ENCODE measurements at regions not wholly inside any gene's neighbourhood (a gene's known extent, or its start where the extent isn't known, plus 50 kb on each side); places are given as distances from the start of the nearest gene placed in this dataset.
A peak's percentile ranks its signal among the peaks of the same experiment; 100 is the strongest.
"Not testable (repeated sequence)": the region's sequence is repeated elsewhere in the genome, so short reads cannot be mapped to it uniquely, and the experiment has no call there.

DNA sequence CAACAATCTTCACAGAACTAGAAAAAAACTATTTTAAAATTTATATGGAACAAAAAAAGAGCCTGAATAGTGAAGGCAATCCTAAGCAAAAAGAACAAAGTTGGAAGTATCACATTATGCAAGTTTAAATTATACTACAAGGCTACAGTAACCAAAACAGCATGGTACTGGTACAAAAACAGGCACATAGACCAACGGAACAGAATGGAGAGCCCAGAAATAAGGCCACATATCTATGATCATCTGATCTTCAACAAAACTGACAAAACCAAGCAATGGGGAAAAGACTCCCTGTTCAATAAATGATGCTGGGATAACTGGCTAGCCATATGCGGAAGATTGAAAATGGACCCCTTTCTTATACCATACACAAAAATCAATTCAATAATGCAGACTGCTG lies 74.4 kb upstream of the RTN4 start:
- not testable (repeated sequence) for DNase-seq

DNA sequence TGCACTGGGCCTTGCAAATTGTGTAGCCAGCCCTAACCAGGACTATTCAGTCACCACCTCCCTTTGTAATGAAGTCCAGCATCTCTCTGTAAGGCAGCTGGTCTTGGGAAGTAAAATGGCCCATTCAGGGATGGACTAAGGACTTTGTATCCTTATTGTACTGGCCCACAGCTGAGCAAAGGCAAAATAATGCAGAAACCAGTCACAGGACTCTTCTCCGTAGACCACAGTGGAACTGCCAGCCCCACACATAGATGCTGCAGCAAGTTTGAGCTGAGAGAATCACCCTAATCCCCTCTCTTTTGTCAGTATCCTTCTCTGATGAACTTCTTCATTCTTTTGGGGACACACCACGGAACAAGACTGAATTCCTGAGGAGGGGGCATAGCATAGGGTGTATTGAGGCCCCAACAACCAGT lies 73.6 kb upstream of the RTN4 start:
- DNase-seq, result no peak

DNA sequence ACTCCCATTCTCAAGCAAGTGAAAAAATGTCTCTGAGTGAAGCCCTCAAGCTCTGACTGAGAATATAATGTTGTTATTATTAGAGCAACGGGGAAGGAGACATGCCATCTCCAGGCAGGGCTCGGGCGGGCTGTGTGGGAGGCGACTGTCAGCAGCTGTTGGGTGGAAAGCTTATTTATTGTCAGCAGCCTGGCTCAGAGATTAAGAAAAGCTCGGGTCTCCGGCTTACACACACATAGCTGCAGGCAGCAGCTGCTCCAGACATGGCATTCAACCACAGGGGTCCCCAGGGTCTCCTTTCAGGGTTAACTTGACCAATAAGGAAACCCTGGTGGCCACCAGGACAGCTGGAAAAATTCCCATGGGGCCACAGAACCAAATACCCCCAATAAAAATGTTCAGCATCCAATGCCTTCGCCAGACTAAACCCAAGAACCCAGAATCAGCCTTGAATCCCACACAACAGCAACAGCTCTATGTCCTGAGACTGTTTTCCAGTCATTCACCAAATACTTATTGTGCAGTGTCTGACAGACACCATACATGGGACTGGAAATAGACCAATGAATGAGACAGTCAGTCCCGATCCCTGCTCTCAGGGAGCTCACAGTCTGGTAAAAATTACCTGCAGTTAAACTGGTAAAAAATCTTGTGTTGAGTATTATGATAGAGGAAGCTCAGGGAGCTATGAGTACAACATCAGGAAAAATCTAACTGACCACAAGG lies 70.5 kb upstream of the RTN4 start:
- DNase-seq, result peak; percentile 54

DNA sequence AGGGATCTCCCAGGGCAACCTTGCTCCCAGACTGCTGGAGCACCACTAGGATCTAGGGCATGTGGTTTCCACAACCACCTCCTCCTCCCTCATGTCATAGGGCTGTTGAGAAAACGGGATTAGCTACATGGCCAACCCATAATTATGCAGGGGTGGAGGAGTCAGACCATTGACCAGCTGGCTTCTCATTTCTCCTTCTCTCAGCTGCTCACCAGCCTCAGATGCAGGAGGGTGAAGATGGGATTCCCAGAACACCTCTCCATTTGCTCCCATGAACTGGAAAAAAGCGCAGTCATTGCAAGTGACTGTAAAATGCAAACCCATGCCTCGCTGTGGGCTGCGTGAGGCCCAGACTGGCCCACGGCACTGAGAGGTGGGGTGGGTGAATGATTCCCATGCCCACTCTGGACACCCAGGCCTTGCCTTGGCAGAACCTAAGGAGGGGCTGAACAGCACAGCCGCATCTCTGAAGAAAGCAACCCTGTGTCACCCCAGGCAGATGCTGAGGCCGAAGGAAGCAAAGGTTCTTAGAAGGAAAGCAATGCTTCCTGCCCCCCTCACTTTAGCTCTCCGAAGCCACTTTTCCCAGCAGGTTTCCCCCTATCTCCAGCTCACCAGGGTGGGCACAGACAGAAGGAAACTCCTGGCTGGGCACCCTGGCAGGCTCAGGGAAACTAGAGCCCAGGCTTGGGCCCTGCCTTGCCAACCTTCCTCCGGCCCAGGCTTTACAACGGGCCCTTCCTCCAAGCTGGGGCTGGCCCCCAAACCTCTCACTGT lies 69.6 kb upstream of the RTN4 start:
- peak; percentile 69 for DNase-seq

DNA sequence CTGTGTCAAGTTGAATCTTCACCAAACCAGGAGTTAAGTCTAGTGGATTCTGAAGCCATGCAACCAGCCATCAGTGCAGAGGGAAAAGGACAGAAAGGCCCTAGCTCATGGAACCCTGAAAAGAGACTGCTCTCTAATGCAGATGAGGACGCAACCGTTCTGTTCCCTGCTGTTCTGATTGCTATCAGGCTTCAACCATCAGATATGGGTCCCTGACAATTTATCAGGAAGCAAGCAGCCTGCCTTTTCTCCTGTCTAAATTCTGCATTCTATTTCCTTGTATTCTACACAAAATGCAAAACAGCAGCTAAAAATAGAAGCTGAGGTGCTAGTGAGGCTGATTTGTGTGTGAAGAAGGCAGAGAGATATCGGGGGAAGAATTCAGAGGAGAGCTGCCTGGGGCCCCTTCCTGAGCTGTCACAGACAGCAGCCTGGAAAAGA lies 68.4 kb upstream of the RTN4 start:
- no peak for DNase-seq

DNA sequence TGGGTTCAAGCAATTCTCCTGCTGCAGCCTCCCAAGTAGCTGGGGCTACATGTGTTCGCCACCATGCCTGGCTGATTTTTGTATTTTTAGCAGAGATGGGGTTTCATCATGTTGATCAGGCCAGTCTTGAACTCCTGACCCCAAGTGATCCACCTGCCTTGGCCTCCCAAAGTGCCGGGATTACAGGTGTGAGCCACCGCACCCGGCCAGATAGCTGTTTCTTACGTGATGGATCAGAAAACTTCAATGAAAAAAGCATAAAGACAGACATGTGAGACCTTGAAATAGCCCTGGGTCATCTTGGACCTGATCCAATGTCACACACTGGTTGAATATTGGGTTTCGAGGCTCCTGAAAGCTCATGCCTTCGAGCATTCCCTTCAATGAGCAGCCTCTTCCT lies 66.7 kb upstream of the RTN4 start:
- no peak for DNase-seq

DNA sequence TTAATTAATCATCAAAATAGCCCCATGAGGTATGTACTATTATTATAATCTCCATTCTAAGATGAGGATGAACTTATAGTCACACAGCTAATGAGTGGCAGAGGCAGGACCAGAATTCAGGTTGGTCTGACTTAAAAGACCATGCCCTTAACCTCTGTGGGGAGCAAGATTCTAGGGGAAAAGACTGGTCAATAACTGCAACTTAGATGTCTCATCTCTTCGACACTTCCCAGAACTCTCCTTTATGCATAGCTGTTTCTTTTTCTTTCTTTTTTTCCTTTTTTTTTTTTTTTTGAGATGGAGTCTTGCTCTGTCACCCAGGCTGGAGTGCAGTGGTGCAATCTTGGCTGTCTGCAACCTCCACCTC lies 66.3 kb upstream of the RTN4 start:
- DNase-seq, result no peak

DNA sequence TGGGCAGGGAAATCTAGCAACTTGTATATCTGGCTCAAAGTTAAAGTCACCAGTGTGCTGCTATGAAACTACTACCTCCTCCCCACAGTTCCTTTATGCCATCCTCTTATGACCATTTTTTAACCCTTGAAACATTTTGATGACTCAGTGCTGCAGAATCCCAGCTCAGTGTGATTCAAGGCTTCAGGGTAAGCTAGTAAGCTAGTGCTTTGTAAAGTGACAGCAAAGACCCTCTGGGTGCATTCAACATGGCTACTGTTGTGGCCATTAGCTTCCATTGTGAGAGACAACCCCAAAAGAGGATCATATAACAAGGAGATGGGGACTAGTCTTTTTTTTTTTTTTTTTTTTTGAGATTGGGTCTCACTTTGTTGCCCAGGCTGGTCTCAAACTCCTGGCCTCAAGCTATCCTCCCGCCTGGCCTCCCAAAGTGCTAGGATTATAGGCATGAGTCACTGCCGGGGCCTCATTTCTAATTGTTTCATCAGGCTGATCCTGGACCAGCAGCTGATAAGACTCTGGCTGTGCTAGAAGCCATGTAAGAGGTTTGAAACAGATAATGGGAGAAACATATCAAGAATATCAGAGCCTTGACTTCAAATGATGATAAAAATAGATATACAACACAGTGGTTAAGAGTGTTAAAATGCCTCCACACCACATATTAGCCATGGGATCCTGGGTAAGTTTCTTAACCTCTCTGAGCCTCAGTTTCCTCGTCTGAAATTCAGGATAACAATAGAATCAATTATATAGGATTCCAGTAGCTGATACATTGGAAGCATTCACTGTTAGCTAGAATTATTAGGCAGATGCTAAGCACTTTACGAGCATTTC lies 65.7 kb upstream of the RTN4 start:
- DNase-seq, result peak; percentile 75

DNA sequence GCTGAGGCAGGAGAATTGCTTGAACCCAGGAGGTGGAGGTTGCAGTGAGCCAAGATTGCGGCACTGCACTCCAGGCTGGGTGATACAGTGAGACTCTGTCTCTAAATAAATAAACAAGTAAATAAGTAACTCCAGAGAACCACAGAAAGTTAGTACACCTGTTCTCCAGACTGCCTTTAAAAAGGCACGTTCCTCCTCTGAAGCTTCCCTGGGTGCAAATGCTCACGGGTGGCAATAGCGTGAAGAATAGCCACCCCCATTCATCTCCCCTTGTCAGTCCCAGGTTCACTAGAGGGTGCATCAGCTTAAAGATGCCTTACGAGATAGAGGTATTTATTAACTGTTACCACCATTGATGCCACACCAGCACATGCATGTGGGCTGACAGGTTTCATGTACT lies 64.3 kb upstream of the RTN4 start:
- DNase-seq, result no peak

DNA sequence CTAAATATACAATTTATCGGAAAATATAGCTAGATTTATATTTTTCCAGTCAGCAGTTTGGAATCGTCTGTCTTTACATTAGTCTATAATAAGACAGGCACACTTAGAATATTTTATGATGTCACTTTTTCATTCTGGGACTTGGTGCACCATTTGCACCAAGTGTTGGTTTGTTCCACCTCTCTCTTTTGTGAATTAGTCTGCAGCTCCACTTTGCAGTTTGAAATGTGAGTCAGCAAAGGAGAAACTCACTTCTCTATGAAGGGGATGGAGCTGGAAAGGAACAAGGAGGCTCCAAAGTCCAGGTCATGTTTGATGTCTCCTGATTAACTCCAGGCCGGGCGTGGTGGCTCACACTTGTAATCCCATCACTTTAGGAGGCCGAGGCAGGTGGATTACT lies 63.8 kb upstream of the RTN4 start:
- no peak for DNase-seq

DNA sequence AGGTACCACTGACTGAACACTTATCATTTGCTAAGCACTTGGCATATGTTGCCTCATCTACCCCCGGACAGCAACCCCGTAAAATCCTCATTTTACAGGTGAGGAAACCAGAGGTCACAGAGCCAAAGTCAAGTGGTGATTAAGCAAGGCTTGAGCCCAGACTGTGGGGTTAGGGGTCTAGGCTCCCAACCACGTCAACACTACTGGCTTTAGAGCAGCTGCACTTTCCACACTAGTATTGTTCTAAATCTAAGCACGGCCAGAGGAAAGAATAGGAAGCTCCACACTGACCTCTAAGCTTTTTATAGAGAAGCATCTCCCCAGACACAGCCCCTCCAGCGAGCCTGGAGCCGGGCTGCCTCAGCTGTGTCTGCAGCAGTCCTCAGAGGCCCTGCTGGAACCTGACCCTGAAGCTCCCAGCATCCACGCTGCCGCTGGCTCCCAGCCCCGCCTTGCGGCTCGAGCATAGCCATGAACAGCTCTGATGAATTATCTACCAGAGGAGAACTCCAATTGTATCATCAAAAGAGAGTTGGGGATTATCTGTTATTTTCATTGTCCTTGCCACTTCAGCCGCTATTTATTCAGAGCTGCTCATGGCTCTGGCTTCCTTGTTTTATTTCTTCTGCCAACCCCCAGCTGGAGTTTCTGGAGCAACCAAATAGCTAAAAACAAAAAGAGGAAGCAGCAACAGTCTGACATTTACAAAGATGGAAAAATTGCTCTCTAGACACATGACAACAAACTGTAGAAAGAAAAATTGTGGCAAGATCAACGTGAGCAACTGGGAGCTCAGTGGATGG lies 62.2 kb upstream of the RTN4 start:
- peak; percentile 90 for DNase-seq

DNA sequence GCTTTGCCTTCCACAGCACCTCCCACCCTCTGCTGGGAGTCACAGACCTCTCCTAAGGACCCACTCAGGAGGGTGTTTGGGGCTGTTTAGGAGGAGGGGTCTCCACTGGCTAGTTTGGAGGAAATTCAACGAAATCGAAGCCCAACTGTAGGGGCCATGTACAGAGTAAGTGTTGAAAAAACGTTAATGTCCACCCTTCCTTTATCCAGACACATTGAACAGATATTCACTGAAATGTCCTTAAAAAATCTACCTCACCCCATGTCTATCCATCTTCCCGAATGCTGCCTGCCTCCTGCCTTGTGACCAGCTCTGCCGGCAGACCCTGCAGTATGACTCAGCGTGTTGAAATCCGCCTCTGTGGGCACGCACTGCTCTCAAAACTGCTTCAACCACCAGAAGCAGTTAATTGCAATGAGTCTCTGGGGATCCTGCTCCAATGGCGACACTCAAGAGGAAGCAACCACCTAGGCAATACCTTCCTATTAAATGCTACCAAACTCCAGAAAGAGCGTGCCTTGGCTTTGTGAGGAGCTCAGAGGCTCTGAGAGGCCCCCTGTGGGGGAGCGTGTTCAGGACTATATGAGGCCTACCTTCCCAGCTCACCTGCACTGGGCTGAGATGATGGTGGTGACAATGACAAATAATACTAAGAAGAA lies 61.4 kb upstream of the RTN4 start:
- peak; percentile 95 for DNase-seq

DNA sequence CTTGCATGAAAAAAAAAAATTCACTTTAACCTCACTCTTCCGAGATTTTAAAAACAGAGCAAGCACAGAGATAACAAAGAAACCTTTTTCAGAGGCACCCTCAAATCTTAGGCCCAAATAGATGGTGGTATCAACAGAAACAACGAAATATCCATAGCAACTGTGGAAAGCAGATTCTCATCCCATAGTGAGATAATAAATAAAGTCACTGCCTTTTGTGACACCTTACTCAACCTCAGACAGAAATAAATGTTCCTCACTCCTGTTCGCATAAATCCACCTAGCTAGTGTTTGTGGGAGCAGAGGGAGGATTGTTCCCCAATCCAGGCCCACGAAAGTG lies 60.9 kb upstream of the RTN4 start:
- no peak for DNase-seq

DNA sequence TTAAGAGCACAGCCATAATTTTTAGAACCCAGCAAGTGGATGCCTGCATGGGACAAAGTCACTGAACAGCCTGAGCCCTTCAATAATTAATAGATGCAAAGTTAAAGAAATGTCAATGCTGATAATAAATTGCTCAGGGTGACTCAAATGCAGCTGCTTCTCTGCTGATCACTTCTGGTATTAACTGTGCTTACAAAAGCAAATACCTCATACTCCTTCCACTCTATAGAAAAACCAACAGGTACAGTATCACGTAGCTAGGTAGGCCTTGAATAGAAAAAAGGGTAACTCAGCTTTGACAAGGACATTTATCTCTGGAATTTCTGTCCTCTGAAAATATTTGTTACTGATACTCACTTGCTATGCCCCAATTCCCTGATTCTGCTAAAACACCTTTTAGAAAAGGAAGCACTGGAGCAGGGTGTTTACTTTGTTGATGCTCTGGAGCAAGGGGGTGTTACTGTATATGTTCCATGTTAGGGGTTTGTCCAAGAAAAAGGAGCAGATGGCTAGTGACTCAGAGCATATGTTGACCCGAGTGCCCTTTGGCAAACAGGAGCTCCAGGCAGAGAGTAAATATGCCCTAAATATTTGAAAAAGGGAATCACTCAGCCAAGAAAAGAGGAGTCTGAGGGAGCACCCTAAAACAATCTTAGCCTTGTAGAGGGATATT lies 59.1 kb upstream of the RTN4 start:
- no peak for DNase-seq

DNA sequence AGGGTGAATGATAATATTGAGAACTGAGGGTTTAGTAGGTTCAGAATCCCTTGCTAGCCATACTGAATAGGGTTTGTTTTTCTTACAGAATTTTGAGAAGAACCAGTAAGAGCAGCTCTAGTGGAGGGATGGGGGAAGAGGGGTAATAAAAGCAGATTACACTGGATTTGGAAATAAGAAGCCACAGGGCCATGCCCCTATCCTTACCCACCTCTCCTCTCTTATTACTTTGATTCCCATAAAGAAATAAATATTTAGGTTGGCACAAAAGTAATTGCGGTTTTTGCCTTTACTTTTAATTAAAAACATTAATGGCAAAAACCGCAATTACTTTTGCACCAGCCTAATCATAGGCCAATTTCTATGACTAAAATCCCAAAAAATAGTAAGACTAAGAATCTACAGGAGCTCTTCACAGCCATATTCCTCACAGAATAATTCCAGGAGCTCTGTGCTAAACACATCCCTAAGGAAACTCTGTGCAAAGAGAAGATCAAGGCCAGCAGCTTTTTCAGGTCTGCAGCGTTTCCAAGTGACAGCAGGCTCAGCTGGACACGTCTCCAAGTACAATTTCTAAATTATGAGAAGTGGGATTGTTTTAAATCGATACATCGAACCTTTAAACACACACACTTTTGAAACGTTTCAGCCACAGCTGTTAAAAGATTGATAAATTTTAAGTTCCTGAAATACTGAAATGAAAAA lies 58.4 kb upstream of the RTN4 start:
- no peak for DNase-seq

DNA sequence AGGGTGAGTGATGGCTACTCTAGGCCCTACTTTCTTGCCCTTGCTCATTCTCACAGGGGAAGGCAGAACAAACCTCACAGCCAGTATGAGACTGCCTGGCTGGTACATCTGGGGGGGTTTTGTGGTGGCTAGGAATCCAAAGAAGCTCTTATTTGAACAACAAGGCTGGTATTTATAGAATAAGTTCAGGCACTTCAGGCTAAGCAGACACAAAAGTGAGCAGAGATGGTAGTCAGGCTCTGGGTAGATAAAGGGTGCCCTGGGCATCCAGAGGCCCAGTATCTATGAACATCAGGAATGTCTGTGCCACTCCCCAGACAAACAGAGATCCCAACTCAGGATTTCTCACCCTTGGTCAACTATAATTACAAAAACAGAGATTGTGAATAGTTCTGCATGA lies 57.2 kb upstream of the RTN4 start:
- DNase-seq, result no peak

DNA sequence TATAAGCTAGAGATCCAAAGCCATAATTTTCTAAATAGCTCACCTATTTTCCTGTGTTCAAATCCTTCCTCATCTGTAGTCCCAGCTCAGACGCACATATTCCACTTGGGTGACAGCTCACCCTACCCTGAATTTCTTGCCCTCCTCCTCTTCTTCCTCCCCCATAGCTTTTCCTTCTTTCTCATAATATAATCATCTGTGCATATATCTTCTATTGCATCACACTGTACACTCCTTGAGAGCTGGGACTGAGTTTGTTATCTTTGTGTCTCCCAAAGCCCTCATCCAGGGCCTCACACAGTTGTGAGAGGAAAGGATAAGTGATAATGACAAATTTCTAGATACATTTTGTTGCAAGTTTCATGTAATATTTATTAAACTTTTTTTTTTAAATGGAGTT lies 55.9 kb upstream of the RTN4 start:
- DNase-seq, result no peak

DNA sequence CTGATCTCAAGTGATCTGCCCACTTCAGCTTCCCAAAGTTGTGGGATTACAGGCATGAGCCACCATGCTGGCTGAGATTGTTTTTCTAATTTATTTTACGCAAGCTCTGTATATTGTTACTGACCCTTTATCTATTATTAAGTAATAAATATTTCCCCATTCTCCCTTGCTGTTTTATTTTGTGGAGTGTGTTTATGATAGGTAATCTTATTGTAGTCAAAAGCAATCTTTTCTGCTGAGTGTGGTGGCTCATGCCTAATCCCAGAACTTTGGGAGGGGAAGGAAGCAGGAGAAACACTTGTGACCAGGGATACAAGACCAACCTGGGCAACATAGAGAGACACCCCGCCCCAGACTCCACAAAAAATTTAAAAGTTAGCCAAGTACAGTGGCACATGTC lies 55.2 kb upstream of the RTN4 start:
- no peak for DNase-seq

DNA sequence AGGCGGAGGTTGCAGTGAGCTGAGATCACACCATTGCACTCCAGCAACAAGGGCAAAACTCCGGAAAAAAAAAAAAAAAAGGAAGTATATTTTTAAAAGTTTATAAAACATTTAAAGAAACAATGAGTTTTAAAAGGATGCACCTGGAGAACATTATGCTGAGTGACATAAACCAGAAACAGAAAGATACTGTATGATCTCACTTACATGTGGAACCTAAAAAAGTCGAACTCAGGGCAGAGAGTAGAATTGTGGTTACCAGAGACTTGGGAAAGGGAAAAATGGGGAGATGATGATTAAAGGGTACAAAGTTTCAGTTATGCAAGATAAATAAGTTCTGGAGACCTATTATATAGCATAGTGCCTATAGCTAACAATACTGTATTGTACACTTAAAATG lies 52.8 kb upstream of the RTN4 start:
- DNase-seq, result peak; percentile 67

DNA sequence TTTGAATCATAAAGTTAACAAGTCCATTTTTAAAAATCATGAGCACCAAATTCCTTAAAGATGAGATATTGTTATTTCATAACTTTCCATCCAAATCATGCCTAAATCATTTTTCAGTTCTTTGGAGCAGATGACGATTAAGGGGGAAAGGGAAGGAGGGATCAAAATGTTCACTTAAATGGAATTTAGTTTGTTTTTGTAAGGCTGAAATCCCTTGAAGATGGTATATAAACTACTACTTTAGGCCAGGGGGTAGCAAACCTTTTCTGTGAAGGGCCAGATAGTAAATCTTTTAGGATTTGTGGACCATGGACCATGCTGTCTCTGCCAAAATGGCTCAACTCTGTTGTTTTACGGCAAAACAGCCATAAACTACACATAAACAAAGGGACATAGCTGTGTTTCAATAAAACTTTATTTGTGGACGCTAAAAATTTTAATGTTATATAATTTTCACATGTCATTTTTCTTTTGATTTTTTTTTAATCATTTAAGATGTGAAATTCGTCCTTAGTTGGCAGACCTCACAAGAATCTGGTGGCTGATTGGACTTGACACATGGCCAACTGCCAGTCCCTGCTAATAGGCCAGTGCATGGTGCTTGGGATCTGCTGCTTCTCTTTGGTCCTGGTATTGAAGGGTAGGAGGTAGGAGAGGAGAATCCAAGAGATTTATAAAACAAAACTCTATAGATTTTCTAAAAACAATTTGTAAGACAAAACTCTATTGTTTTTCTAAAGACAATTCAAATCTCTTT lies 52.0 kb upstream of the RTN4 start:
- DNase-seq, result no peak

All from inflammatory macrophage treated with lipopolysaccharide for 4 hours (primary cell).